GM19452 (cell line): ENCODE measurements at regions not wholly inside any gene's neighbourhood (a gene's known extent, or its start where the extent isn't known, plus 50 kb on each side); places are given as distances from the start of the nearest gene placed in this dataset.

ENCODE experiments used
- ATAC-seq: cut with Tn5 transposase; IDR thresholded peaks from one replicate; pipeline ENCODE4 v1.9.1; 2021; ENCODE audit not compliant: unreplicated experiment

- no peak for ATAC-seq
These were observed 733.7 kb upstream of the POU3F3 start for GRCh38 chr2:104120171-104120570.

- ATAC-seq, result no peak
These were observed 728.8 kb upstream of the POU3F3 start for GRCh38 chr2:104125096-104125495.

- ATAC-seq, result no peak
These were observed 726.7 kb upstream of the POU3F3 start for GRCh38 chr2:104127049-104127770.

GRCh38 chr2:104140361-104140760 lies 713.6 kb upstream of the POU3F3 start:
- no peak for ATAC-seq

- no peak for ATAC-seq
These were observed 695.7 kb upstream of the POU3F3 start for GRCh38 chr2:104158191-104158590.

- no peak for ATAC-seq
These were observed 690.2 kb upstream of the POU3F3 start for GRCh38 chr2:104163611-104164130.

GRCh38 chr2:104164721-104165252 lies 689.1 kb upstream of the POU3F3 start:
- no peak for ATAC-seq

GRCh38 chr2:104177179-104177578 lies 676.7 kb upstream of the POU3F3 start:
- no peak for ATAC-seq

GRCh38 chr2:104179644-104180043 lies 674.3 kb upstream of the POU3F3 start:
- no peak for ATAC-seq

GRCh38 chr2:104200533-104201168 lies 653.3 kb upstream of the POU3F3 start:
- no peak for ATAC-seq

- ATAC-seq, result no peak
These were observed 640.2 kb upstream of the POU3F3 start for GRCh38 chr2:104213758-104214157.

GRCh38 chr2:104215269-104216161 lies 638.4 kb upstream of the POU3F3 start:
- no peak for ATAC-seq

- ATAC-seq, result no peak
These were observed 620.3 kb upstream of the POU3F3 start for GRCh38 chr2:104233591-104233990.

- no peak for ATAC-seq
These were observed 617.4 kb upstream of the POU3F3 start for GRCh38 chr2:104236491-104236890.

- ATAC-seq, result no peak
These were observed 612.9 kb upstream of the POU3F3 start for GRCh38 chr2:104240984-104241383.

GRCh38 chr2:104249629-104250028 lies 604.3 kb upstream of the POU3F3 start:
- ATAC-seq, result no peak

GRCh38 chr2:104250635-104251034 lies 603.3 kb upstream of the POU3F3 start:
- no peak for ATAC-seq

- no peak for ATAC-seq
These were observed 599.9 kb upstream of the POU3F3 start for GRCh38 chr2:104254017-104254416.

GRCh38 chr2:104262714-104263113 lies 591.2 kb upstream of the POU3F3 start:
- no peak for ATAC-seq

GRCh38 chr2:104279646-104280045 lies 574.3 kb upstream of the POU3F3 start:
- ATAC-seq, result no peak

GRCh38 chr2:104280216-104280615 lies 573.7 kb upstream of the POU3F3 start:
- no peak for ATAC-seq
